RWPE1 (cell line): ENCODE measurements at regions not wholly inside any gene's neighbourhood (a gene's known extent, or its start where the extent isn't known, plus 50 kb on each side); places are given as distances from the start of the nearest gene placed in this dataset.

Source experiments
- CTCF ChIA-PET: fragments of 350-600 bp; sonication (Branson Sonifier 250); formaldehyde crosslinking; extraction: SDS; loops from one replicate; lab custom pipeline; 2021; lab: Yijun Ruan, JAX
- POLR2A ChIA-PET: fragments of 400-600 bp; formaldehyde crosslinking; extraction: SDS; loops from one replicate; lab custom pipeline; 2020; ENCODE audit warnings: antibody characterized with exemption; ENCODE audit not compliant: low non-redundant PET; lab: Yijun Ruan, JAX
- DNase-seq: peaks from one replicate; pipeline ENCODE4 v3.0.0; 2012; ENCODE audit warnings: low spot score
- H3K27ac ChIP-seq: fragments of 450-650 bp; 2 replicates; pipeline ENCODE4 v1.5.1; 2017
- CTCF ChIP-seq: fragments of 450-650 bp; conservative IDR thresholded peaks from 2 replicates; pipeline ENCODE4 v1.5.1; 2017; ENCODE audit warnings: low read depth, mild to moderate bottlenecking

GRCh38 chr2:184463866-184464248 is 134.5 kb upstream of the ZNF804A start:
- CTCF ChIA-PET, result no interaction called here
- no peak for DNase-seq
- no peak overlapping the region for H3K27ac ChIP-seq
- no peak for TF ChIP-seq CTCF
- POLR2A ChIA-PET, result no interaction called here

- no peak for TF ChIP-seq CTCF
- ChIA-PET CTCF (interaction anchor here (0.5 kb wide), 1 partner anchor 1222 kb away, joined by 3 read pairs; no protein-coding TSS in a partner anchor), POLR2A (no interaction called here)
- no peak for DNase-seq
- no peak overlapping the region for H3K27ac ChIP-seq
Measured at GRCh38 chr2:184468826-184469225, 129.5 kb upstream of the ZNF804A start.

- ChIA-PET CTCF (interaction anchor here (0.6 kb wide), 1 partner anchor 368 kb away, joined by 3 read pairs; no protein-coding TSS in a partner anchor), POLR2A (no interaction called here)
- no peak for DNase-seq
Measured at GRCh38 chr2:184472481-184472880, 125.8 kb upstream of the ZNF804A start.

GRCh38 chr2:184481865-184482264 is 116.5 kb upstream of the ZNF804A start:
- CTCF ChIA-PET, result interaction anchor here (0.7 to 0.8 kb wide), 2 partner anchors 14 to 148 kb away, joined by 3 read pairs; no protein-coding TSS in a partner anchor
- POLR2A ChIA-PET, result no interaction called here
- no peak for DNase-seq
- H3K27ac ChIP-seq, result no peak overlapping the region
- no peak for TF ChIP-seq CTCF

More at GRCh38 chr2:184472481-184472880, 125.8 kb upstream of the ZNF804A start:
- H3K27ac ChIP-seq, result no peak overlapping the region
- TF ChIP-seq CTCF, result no peak

DNA sequence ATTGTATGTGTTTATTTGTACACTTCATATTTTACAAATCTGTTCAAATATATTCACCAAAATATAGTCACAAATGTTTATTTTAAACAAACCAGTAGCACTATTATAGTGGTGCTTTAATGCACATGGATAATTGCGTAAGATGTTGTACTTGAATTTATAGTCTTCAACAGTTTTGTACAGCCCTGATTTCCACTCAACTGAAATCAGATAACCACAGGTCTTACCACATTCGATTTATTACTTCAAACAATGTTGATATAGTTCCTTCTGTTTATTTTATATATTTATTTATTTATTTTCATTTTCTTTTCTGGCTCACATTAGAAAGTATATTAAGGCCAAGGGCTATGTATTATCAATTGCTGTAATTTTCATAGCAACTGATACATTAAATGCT is 99.4 kb upstream of the ZNF804A start:
- CTCF ChIA-PET, result no interaction called here
- no peak for DNase-seq
- TF ChIP-seq CTCF, result no peak
- H3K27ac ChIP-seq, result no peak overlapping the region
- POLR2A ChIA-PET, result no interaction called here

DNA sequence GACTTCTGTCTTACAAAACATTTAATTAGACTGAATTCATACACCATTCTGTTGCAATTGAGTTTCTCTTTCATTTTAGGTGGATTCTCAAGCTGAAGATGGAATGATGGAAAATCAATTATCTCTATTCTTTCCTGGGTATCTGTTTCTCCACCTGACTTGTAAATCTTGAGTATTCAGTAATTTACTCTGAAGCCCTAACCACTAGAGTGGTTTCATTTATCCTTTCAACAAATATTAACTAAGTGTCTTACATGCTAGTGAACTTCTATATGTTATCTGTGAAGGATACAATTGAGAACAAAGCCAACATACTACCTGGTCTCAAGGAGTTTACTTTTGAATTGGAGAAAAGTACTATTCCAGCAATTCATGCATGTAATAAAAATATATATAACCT is 94.1 kb upstream of the ZNF804A start:
- DNase-seq, result no peak
- H3K27ac ChIP-seq, result no peak overlapping the region
- TF ChIP-seq CTCF, result no peak
- ChIA-PET CTCF (no interaction called here), POLR2A (no interaction called here)
